Occipital lobe (tissue), 1 donor: ENCODE measurements at regions not wholly inside any gene's neighbourhood (a gene's known extent, or its start where the extent isn't known, plus 50 kb on each side); places are given as distances from the start of the nearest gene placed in this dataset.
A peak's percentile ranks its signal among the peaks of the same experiment; 100 is the strongest.

Experiments
- DNase-seq: peaks from one replicate; lab custom pipeline; 2025; lab: John Stamatoyannopoulos, UW

DNA sequence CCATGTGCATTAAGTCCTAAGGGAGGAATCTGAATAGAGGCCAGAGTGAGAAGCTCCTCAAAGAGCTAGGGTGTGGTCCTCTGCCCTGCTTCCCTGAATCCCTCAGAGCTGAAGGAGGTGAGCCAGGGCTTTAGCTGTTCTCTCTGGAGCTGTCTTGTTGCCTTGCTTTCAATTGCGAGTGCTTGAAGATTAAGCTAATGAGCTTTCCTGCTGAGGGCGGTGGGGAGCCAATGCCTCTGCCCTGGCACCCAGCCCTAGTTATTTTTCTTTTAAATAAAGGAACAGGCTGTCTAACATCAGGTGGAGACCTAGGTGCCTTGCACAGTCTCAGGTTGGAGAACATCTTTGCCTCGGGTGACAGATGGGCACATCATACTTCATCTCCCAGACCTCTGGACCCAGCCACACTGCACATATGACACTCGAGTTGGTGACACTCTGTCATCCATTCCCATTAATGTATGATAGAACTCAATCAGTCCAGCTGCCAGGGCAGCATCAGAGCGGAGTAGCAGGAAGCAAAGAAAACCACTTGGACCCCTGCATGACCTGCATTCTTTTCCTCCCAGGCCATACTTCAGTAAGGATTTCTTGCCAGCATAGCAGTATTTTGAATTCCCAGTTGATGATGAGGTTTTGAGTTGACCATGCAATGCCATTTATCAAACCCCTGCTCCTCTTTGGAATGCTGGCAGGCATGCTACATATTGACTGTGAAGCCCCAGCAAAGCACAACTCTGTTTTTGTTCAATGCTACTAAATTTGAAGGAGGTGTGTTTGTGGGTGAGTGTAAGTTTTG, 292.7 kb downstream of the RNF144A start:
- no peak for DNase-seq

- DNase-seq, result no peak
Observed at GRCh38 chr2:7210712-7211111, 293.5 kb downstream of the RNF144A start.

GRCh38 chr2:7225848-7226247, 308.6 kb downstream of the RNF144A start:
- DNase-seq, result no peak

DNA sequence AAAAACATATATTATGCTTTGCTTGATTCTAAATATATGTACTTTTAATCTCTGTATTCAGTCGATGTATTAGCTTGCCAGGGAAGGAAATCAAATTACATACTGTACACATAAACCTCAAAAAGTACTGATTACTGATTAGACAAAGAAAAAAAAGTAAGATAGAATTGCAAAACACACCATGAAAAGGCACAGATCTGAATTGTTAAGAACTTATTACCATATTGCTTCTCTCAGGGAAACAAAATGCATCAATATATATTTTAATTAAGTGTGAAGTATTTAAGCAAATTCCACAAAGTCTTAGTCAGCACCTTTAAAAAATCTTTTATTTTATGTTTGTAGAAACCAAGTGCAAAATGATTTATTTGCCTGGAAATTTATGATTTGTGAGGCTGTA, 309.3 kb downstream of the RNF144A start:
- no peak for DNase-seq

DNA sequence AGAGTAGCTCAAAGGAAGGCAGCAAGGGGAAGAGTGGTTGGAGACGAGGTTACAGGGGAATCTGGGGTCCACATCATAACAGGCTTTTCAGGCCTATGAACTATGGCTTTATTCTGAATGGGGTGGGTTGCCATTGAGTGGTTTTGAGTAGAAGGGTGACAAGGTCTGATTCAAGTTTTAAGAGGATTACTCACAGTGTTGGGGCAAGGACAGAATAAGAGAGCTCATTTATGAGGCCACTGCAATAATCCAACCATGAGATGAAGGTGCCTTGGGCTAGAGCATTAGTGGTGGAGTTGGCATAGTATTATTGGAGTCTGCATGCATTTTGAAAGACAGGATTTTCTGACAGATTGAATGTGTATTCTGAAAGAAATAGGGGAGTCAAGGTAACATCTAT, 315.9 kb downstream of the RNF144A start:
- no peak for DNase-seq

DNA sequence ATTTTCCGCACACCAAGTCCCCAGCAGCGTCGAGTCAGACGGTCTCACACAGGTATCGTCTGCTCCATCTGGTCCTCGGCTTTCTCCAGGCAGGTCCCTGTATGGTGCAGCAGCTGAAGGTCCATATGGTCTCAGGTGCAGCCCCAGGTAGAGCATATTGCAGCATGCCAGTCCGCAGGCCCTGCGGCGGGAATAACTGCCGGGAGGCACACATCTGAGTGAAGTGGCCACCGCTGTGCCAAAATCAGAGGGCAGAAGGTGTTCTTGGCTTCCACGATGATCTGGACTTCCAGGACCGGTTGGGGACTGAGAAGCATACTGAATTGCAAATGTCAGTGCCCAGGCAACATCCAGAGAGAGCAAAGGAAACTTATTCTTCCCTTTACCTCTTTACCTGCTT, 320.3 kb downstream of the RNF144A start:
- DNase-seq, result no peak

GRCh38 chr2:7239078-7239477, 321.9 kb downstream of the RNF144A start:
- no peak for DNase-seq

GRCh38 chr2:7241041-7241745, 324.0 kb downstream of the RNF144A start:
- no peak for DNase-seq

DNA sequence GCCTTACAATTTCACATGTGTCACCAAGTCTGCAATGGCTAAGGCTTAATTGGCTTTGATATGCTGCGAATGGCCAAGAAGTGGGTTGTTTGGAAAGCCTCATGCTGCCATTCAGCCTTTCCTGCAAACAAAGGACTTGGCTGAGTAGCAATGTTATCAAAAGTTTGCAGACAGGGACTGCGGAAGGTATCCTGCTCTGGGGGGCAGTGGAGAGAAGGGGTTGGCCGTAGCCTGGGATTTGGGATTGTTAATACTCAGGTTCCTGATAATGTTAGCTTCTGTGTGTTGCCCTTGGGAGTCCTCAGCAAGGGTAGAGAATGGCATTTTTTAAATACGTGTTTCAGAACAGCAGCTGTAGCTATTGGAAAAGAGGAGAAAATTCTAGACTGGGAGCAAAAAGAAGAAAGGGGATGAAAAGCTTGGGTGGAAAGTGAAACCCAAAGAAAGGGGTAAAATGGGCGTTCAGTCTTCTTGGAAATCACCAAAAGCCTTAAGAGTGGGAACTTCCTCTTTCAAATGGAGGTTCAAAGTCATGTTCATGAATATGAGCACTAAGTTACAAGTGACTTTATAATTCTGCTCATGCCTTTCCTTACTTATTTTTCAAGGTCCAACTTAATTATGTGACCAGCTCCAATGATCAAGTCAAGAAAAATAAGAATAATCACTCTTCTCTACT, 325.1 kb downstream of the RNF144A start:
- no peak for DNase-seq

- no peak for DNase-seq
Observed at GRCh38 chr2:7243276-7243675, 326.1 kb downstream of the RNF144A start.

GRCh38 chr2:7256377-7256776, 339.2 kb downstream of the RNF144A start:
- DNase-seq, result no peak

GRCh38 chr2:7262727-7263126, 345.5 kb downstream of the RNF144A start:
- DNase-seq, result no peak

- DNase-seq, result no peak
Observed at GRCh38 chr2:7264791-7265190, 347.6 kb downstream of the RNF144A start.

- DNase-seq, result no peak
Observed at GRCh38 chr2:7265286-7265685, 348.1 kb downstream of the RNF144A start.

DNA sequence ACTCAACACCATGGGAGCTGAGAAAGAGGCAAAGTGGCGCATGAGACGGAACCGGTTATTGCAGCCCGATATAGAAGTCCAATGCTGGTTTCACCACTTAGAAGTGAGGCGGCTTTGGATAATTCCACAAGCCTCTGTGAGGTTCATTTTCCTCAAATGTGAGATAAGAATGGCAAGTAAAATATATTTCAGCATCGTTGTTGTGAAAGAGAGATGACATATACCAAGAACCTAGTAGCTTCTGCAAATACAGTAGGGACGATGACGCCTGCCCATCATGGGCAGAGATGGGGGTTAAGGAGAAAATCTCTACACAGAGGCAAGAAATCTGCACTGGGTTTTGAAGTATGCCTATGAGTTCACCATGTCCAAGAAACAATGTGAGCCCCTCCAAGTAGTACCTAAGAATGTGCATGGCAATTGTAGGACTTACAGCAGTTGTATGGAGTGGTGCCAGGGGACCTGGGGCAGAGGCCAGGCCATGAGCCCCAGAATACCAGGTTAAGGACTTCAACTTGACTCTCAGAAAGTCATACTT, 352.0 kb downstream of the RNF144A start:
- no peak for DNase-seq

GRCh38 chr2:7270011-7270431, 352.8 kb downstream of the RNF144A start:
- DNase-seq, result no peak

DNA sequence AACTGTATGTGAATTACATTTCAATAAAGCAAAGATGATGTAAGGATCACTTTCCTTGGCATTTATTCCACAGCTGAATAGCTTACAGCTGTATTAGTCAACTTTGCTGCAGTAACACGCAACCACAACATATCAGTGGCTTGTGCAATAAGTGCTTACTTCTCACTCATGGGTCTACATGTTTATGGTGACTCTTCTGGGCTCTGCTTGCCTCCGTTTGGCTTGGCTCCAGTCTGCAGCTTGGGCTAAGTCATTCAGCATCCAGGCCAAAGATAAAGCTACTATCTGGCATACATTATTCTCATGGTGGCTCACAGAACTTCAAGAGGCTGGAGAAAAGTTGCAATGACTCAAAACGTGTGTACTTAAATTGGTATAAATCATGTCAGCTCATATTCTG, 355.0 kb downstream of the RNF144A start:
- no peak for DNase-seq

- no peak for DNase-seq
Observed at GRCh38 chr2:7278984-7279383, 361.8 kb downstream of the RNF144A start.

DNA sequence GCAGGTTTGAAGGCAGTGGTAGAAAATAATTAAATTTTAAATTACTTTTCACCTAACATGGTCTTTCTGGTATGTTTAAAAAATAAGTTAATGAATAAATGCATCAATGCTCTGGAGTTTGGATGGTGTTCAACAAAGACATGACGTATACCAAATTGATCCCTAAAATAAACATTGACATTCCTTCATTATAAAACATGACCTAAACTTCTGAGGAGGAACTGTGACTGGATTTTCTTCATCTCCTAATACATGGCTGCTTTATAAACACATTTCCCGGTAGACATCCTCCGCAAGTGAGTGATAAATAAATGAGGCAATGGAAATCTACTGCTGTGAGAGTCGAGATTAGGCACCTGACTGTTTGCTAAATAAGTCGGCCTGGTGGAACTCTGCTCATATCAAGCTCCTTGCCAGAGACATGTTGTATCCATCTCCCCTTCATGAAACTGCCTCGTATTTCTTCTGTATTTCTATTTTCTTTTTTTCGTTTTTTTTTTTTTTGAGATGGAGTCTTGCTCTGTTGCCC, 362.3 kb downstream of the RNF144A start:
- no peak for DNase-seq

- no peak for DNase-seq
Observed at GRCh38 chr2:7280790-7281189, 363.6 kb downstream of the RNF144A start.

GRCh38 chr2:7281231-7282201, 364.3 kb downstream of the RNF144A start:
- DNase-seq, result peak; percentile 23
